Stimulated activated naive CD8-positive, alpha-beta T cell treated with anti-CD3 and anti-CD28 coated beads, Interleukin-15, amount 100 ng/mL, for 72 hours (primary cell): ENCODE measurements at regions not wholly inside any gene's neighbourhood (a gene's known extent, or its start where the extent isn't known, plus 50 kb on each side); places are given as distances from the start of the nearest gene placed in this dataset.
"Not testable (repeated sequence)": the region's sequence is repeated elsewhere in the genome, so short reads cannot be mapped to it uniquely, and the experiment has no call there.

Experiments
- ATAC-seq: fragments of 150-1000 bp; cut with Tn5 transposase; 2 replicates; pipeline ENCODE4 v1.10.0; 2021; ENCODE audit warnings: mild to moderate bottlenecking, moderate library complexity
- DNase-seq, 2 donors: peaks; one replicate each; pipeline ENCODE4 v3.0.0; 2021 to 2022
- H3K27ac Mint-ChIP-seq, 2 donors: one replicate each; pipeline ENCODE4 v1.8.0; 2022; ENCODE audit warnings: mild to moderate bottlenecking in 2 of 2, mixed read lengths in 2 of 2, moderate library complexity in 2 of 2
- H3K27me3 Mint-ChIP-seq: one replicate; pipeline ENCODE4 v1.8.0; 2022; ENCODE audit warnings: mixed read lengths
- H3K4me1 Mint-ChIP-seq: one replicate; pipeline ENCODE4 v1.8.0; 2022; ENCODE audit warnings: mild to moderate bottlenecking, mixed read lengths
- H3K4me3 Mint-ChIP-seq, 2 donors: one replicate each; pipeline ENCODE4 v1.8.0; 2022; ENCODE audit warnings: mild to moderate bottlenecking in 2 of 2, mixed read lengths in 2 of 2, moderate library complexity in 1 of 2
- H3K9me3 Mint-ChIP-seq, 2 donors: one replicate each; pipeline ENCODE4 v1.8.0; 2022; ENCODE audit warnings: mixed read lengths in 2 of 2

GRCh38 chr18:47654988-47655387 is 275.5 kb downstream of the SMAD2 start:
- Mint-ChIP-seq H3K4me3 (no peak overlapping the region), H3K27me3 (peaks cover 11% of the 10 kb centered on the region), H3K27ac (no peak overlapping the region), H3K4me1 (no peaks in the 10 kb centered on the region), H3K9me3 (peaks cover 8 to 20% of the 10 kb centered on the region in 2 donors)
- DNase-seq (no peak), ATAC-seq (no peak)

GRCh38 chr18:47644896-47645295 is 285.6 kb downstream of the SMAD2 start:
- no peak for ATAC-seq
- Mint-ChIP-seq H3K27me3 (peaks cover 8% of the 10 kb centered on the region), H3K4me1 (no peaks in the 10 kb centered on the region), H3K9me3 (peaks cover 5 to 9% of the 10 kb centered on the region in 2 donors), H3K4me3 (no peak overlapping the region), H3K27ac (no peak overlapping the region)
- no peak for DNase-seq

- DNase-seq, H3K4me3 Mint-ChIP-seq, H3K4me1 Mint-ChIP-seq, H3K27ac Mint-ChIP-seq, ATAC-seq, H3K9me3 Mint-ChIP-seq: not testable (repeated sequence)
- H3K27me3 Mint-ChIP-seq: peaks cover 12% of the 10 kb centered on the region
Observed at GRCh38 chr18:47637551-47637950, 292.9 kb downstream of the SMAD2 start.

GRCh38 chr18:47635416-47635815 is 295.0 kb downstream of the SMAD2 start:
- no peaks in the 10 kb centered on the region for H3K4me1 Mint-ChIP-seq
- no peak for ATAC-seq
- H3K9me3 Mint-ChIP-seq: no peaks in the 10 kb centered on the region
- DNase-seq: no peak
- H3K4me3 Mint-ChIP-seq: no peak overlapping the region
- peaks cover 12% of the 10 kb centered on the region for H3K27me3 Mint-ChIP-seq
- H3K27ac Mint-ChIP-seq: no peak overlapping the region

- H3K27ac Mint-ChIP-seq: no peak overlapping the region
- ATAC-seq: no peak
- peaks cover 25% of the 10 kb centered on the region for H3K27me3 Mint-ChIP-seq
- no peak for DNase-seq
- no peaks in the 10 kb centered on the region for H3K4me1 Mint-ChIP-seq
- H3K9me3 Mint-ChIP-seq: no peaks in the 10 kb centered on the region
- no peak overlapping the region for H3K4me3 Mint-ChIP-seq
Observed at GRCh38 chr18:47632970-47633635, 297.4 kb downstream of the SMAD2 start.

GRCh38 chr18:47628893-47629292 is 301.6 kb downstream of the SMAD2 start:
- ATAC-seq (no peak), DNase-seq (no peak)
- Mint-ChIP-seq H3K27me3 (peaks cover 34% of the 10 kb centered on the region), H3K4me1 (no peaks in the 10 kb centered on the region), H3K9me3 (no peaks in the 10 kb centered on the region), H3K27ac (no peak overlapping the region), H3K4me3 (no peak overlapping the region)

- Mint-ChIP-seq H3K4me3 (no peak overlapping the region), H3K27ac (no peak overlapping the region), H3K27me3 (peaks cover 29% of the 10 kb centered on the region), H3K4me1 (no peaks in the 10 kb centered on the region), H3K9me3 (no peaks in the 10 kb centered on the region)
- DNase-seq: no peak
- no peak for ATAC-seq
Observed at GRCh38 chr18:47628240-47628781, 302.1 kb downstream of the SMAD2 start.

GRCh38 chr18:47627030-47627429 is 303.4 kb downstream of the SMAD2 start:
- Mint-ChIP-seq H3K27me3 (peaks cover 33% of the 10 kb centered on the region), H3K4me1 (no peaks in the 10 kb centered on the region), H3K27ac (no peak overlapping the region), H3K9me3 (no peaks in the 10 kb centered on the region), H3K4me3 (no peak overlapping the region)
- DNase-seq: no peak
- ATAC-seq: no peak

GRCh38 chr18:47619771-47620448 is 310.5 kb downstream of the SMAD2 start:
- Mint-ChIP-seq H3K27me3 (peaks cover 40% of the 10 kb centered on the region), H3K9me3 (no peaks in the 10 kb centered on the region), H3K4me1 (no peaks in the 10 kb centered on the region), H3K4me3 (no peak overlapping the region), H3K27ac (no peak overlapping the region)
- DNase-seq (no peak), ATAC-seq (no peak)

GRCh38 chr18:47618758-47619157 is 311.7 kb downstream of the SMAD2 start:
- H3K9me3 Mint-ChIP-seq: no peaks in the 10 kb centered on the region
- no peak overlapping the region for H3K4me3 Mint-ChIP-seq
- DNase-seq (no peak), ATAC-seq (no peak)
- no peaks in the 10 kb centered on the region for H3K4me1 Mint-ChIP-seq
- peak overlapping the region in 1 of 2 donors; percentile 2 for H3K27ac Mint-ChIP-seq
- peaks cover 42% of the 10 kb centered on the region for H3K27me3 Mint-ChIP-seq

- Mint-ChIP-seq H3K27me3 (peaks cover 27% of the 10 kb centered on the region), H3K4me3 (no peak overlapping the region), H3K9me3 (peaks cover 6 to 8% of the 10 kb centered on the region in 2 donors)
Observed at GRCh38 chr18:47615043-47615442, 315.4 kb downstream of the SMAD2 start.

GRCh38 chr18:47613929-47614328 is 316.5 kb downstream of the SMAD2 start:
- Mint-ChIP-seq H3K4me3 (no peak overlapping the region), H3K9me3 (peaks cover 6 to 8% of the 10 kb centered on the region in 2 donors), H3K4me1 (no peaks in the 10 kb centered on the region), H3K27me3 (peaks cover 19% of the 10 kb centered on the region), H3K27ac (no peak overlapping the region)
- ATAC-seq (no peak), DNase-seq (no peak)

More at GRCh38 chr18:47615043-47615442, 315.4 kb downstream of the SMAD2 start:
- ATAC-seq (no peak), DNase-seq (no peak)
- Mint-ChIP-seq H3K4me1 (no peaks in the 10 kb centered on the region), H3K27ac (no peak overlapping the region)

GRCh38 chr18:47611649-47612048 is 318.8 kb downstream of the SMAD2 start:
- Mint-ChIP-seq H3K4me1 (no peaks in the 10 kb centered on the region), H3K27me3 (peaks cover 10% of the 10 kb centered on the region), H3K27ac (no peak overlapping the region), H3K9me3 (peaks cover 6 to 8% of the 10 kb centered on the region in 2 donors), H3K4me3 (no peak overlapping the region)
- DNase-seq (no peak), ATAC-seq (no peak)

GRCh38 chr18:47606526-47606925 is 323.9 kb downstream of the SMAD2 start:
- no peak for ATAC-seq
- Mint-ChIP-seq H3K27me3 (peaks cover 13% of the 10 kb centered on the region), H3K27ac (no peak overlapping the region), H3K4me1 (no peaks in the 10 kb centered on the region), H3K4me3 (no peak overlapping the region), H3K9me3 (peaks cover 6 to 8% of the 10 kb centered on the region in 2 donors)
- no peak for DNase-seq

GRCh38 chr18:47605093-47605492 is 325.4 kb downstream of the SMAD2 start:
- Mint-ChIP-seq H3K9me3 (peaks cover 5 to 9% of the 10 kb centered on the region in 2 donors), H3K27me3 (peaks cover 19% of the 10 kb centered on the region), H3K27ac (no peak overlapping the region), H3K4me1 (no peaks in the 10 kb centered on the region), H3K4me3 (no peak overlapping the region)
- no peak for ATAC-seq
- DNase-seq: no peak

- H3K9me3 Mint-ChIP-seq: peaks cover 5 to 9% of the 10 kb centered on the region in 2 donors
- H3K4me1 Mint-ChIP-seq: no peaks in the 10 kb centered on the region
- peaks cover 19% of the 10 kb centered on the region for H3K27me3 Mint-ChIP-seq
- no peak for DNase-seq
- no peak overlapping the region for H3K4me3 Mint-ChIP-seq
- no peak for ATAC-seq
- no peak overlapping the region for H3K27ac Mint-ChIP-seq
Observed at GRCh38 chr18:47604021-47604420, 326.4 kb downstream of the SMAD2 start.
